ENCODE measurements at regions not wholly inside any gene's neighbourhood (a gene's known extent, or its start where the extent isn't known, plus 50 kb on each side); places are given as distances from the start of the nearest gene placed in this dataset.

- TF ChIP-seq NFAT5 (CRISPR knock-in tag; IDR thresholded peaks at IDR 0.05) (no peak), ZFY (CRISPR knock-in tag; IDR thresholded peaks at IDR 0.05) (no peak), UBTF (CRISPR knock-in tag; IDR thresholded peaks at IDR 0.05) (peak; percentile 74), ZNF331 (CRISPR knock-in tag; IDR thresholded peaks at IDR 0.05) (peak; percentile 62; the same call in 1 of the 2 replicates), SIN3B (IDR thresholded peaks at IDR 0.05; ENCODE audit: low read length) (no peak), ZNF18 (CRISPR knock-in tag; IDR thresholded peaks at IDR 0.05; ENCODE audit: insufficient replicate concordance) (no peak), NCOA5 (CRISPR knock-in tag; IDR thresholded peaks at IDR 0.05) (no peak), ZNF567 (CRISPR knock-in tag; IDR thresholded peaks at IDR 0.05; ENCODE audit: borderline replicate concordance) (no peak), PPARG (CRISPR knock-in tag; conservative IDR thresholded peaks at IDR 0.05) (no peak), ARID5B (CRISPR knock-in tag; IDR thresholded peaks at IDR 0.05) (no peak), ZSCAN30 (CRISPR knock-in tag; IDR thresholded peaks at IDR 0.05) (no peak), ZNF513 (CRISPR knock-in tag; conservative IDR thresholded peaks at IDR 0.05) (no peak), THAP7 (CRISPR knock-in tag; IDR thresholded peaks at IDR 0.05) (no peak), CBX1 (IDR thresholded peaks at IDR 0.05; ENCODE audit: low read depth) (no peak)
These were observed 56.4 kb upstream of the ARRDC4 start (continued) for GRCh38 chr15:97903971-97904572.

All from HepG2 (cell line).